GM12874 (cell line): ENCODE measurements at regions not wholly inside any gene's neighbourhood (a gene's known extent, or its start where the extent isn't known, plus 50 kb on each side); places are given as distances from the start of the nearest gene placed in this dataset.

Source experiments
- TF ChIP-seq, protein P1 (sequence below): IDR thresholded peaks from 2 replicates; pipeline ENCODE4 v1.5.1; 2011; ENCODE audit warnings: low read depth, mild to moderate bottlenecking, control low read depth, low read length, moderate library complexity; ENCODE audit not compliant: insufficient read depth

DNA sequence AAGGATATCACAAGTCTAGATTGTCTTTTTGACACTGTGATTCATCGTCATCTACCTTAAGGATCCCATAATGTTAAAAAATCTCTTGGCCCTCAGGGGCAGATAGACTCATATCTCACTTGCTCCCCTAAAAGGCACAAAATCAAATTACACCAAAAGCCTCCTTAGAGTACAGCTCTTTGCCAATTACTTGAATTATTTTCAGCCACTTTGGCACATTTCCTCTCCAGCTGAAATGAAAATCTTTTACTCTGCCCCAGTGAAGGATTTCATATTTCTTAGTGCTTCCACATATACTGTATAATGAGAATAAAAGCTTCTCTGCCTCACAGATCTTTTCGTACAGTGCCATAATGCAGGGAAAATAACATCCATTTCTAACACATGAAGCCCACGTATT, 190.7 kb upstream of the GBE1 start:
- TF ChIP-seq, protein P1, sequence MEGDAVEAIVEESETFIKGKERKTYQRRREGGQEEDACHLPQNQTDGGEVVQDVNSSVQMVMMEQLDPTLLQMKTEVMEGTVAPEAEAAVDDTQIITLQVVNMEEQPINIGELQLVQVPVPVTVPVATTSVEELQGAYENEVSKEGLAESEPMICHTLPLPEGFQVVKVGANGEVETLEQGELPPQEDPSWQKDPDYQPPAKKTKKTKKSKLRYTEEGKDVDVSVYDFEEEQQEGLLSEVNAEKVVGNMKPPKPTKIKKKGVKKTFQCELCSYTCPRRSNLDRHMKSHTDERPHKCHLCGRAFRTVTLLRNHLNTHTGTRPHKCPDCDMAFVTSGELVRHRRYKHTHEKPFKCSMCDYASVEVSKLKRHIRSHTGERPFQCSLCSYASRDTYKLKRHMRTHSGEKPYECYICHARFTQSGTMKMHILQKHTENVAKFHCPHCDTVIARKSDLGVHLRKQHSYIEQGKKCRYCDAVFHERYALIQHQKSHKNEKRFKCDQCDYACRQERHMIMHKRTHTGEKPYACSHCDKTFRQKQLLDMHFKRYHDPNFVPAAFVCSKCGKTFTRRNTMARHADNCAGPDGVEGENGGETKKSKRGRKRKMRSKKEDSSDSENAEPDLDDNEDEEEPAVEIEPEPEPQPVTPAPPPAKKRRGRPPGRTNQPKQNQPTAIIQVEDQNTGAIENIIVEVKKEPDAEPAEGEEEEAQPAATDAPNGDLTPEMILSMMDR, result no peak

DNA sequence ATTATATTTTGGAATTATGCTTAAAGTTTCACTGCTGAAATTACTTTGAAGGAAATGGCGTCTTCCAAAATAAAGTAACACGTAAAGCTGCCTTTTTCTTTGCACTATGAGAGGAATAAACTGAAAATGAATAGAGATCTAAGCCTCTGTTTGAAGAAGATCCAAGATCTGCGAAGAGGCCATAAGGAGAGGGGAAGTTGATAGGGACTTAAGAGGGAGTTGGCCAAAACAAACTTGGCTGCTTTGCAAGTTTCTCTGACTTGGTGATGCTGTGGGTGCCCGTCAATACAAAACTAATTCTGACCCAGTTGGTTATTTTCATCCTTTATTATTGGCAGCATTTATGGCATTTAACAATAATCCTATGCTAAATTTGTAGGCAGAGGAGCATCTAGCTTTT, 190.2 kb upstream of the GBE1 start:
- TF ChIP-seq, protein P1, result no peak

DNA sequence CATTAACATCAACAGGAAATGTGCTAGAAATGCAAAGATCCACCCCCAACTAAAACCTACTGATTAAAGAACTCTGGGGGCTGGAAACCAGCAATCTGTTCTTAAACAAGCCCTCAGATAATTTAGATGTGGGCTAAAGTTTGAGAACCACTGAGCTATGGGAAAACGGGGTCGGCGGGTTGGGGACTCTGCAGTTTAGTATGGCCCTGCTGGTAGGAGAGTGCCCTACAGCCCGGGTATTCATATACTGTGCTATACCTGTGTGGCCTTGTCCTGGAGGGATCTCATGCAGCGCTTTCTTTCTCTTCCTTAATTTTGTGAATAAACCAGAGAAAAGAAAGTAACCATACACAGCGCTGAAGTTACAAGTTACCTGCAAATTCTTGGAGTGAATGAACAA, 189.7 kb upstream of the GBE1 start:
- TF ChIP-seq, protein P1, result no peak

DNA sequence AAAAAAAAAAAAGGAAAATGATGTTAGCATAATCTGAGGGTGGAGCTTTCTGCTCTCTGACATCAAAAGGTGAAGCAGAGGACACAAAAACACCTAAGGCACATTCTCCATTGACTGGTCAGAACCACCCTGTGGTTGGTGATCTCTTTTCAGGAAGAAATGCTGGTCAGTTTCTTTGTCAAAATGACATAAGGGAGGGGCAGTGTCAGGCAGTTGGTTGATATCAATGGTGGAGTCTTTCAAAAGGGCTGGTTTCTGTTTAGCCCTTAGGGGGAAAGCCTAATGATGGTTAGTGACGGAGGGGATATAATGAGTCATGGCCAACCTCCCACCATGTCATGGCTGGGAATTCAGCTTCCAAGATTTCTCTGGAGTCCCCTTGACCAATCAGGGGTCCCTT, 185.9 kb upstream of the GBE1 start:
- TF ChIP-seq, protein P1, result no peak

DNA sequence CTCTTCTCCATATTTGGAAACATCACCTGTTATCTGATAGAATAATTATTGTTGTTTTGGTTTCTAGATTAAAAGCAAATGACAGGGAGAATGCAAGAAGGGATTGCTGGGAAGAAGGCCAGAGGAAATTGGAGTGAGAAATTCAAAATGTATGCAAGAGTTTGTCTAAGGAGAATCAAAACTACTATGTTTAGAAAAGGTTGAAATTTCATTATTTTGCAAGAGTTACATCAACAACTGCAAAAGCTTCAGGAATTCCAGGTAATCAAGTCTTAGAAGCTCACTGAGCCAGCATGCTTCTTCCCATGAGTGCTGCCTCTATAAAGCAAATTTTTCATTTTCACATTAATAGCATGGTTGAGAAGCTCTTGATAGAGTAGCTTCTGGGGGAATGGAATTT, 177.2 kb upstream of the GBE1 start:
- TF ChIP-seq, protein P1, result no peak

DNA sequence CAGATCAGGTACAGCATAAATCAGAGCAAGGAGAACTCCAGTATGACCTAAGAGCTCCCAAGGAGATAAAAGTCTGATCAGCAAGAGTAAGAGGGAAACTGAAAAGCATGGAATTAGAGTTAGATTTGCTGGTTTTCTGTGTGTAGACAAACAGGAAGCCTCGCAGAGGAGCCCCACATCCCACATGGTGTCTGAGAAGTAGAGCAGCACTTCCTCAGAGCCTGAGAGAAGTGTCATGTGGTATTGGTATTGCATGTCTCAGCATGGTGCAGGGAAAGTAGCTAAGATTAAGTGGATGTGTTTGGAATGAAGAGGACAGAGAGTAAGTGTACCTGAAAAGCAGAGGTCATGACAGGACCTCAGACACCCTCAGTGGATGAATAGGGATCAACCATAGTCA, 175.4 kb upstream of the GBE1 start:
- TF ChIP-seq, protein P1, result no peak

DNA sequence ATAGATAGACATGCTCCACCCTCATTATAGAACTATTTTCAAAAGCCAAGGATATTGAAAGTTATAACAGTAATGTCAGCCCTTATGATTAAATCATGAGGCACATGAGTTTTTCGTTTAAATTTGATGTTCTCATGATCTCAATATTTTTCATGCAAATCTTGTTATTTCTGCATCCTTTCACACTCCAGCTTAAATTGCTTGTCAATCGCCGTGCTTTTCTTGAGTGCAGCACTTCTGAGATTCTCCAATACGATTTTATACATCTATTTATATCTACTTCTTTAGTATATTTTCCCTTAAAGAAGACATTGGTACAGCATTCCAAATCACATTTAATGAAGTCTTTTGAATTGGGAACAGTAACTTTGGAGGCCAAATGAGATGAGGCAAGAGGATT, 171.2 kb upstream of the GBE1 start:
- TF ChIP-seq, protein P1, result no peak
